Endothelial cell of umbilical vein (primary cell): ENCODE measurements at regions not wholly inside any gene's neighbourhood (a gene's known extent, or its start where the extent isn't known, plus 50 kb on each side); places are given as distances from the start of the nearest gene placed in this dataset.

Source experiments
- BruUV-seq: library from RNA; stranded (reverse); fragments of 400-500 nt; replicated peaks from 2 replicates; lab custom pipeline; 2021; lab: Mats Ljungman, UMichigan
- CTCF ChIA-PET: fragments of 300-600, 350-600 bp; sonication (Branson Sonifier 250); formaldehyde crosslinking; loops from one replicate; lab custom pipeline; 2021; ENCODE audit warnings: antibody characterized with exemption, inconsistent platforms; lab: Charles Lee
- POLR2A ChIA-PET: fragments of 300-600, 350-600 bp; sonication (Branson Sonifier 250); formaldehyde crosslinking; loops from one replicate; lab custom pipeline; 2021; ENCODE audit warnings: antibody characterized with exemption, inconsistent platforms; lab: Charles Lee
- DNase-seq: peaks from one replicate; pipeline ENCODE4 v3.0.0-alpha.2; 2011; ENCODE audit warnings: low read depth, low spot score
- FAIRE-seq: peaks from 2 replicates; lab custom pipeline; 2011; peaks lifted over from hg19 to GRCh38; lab: Jason Lieb, UNC
- H2AFZ ChIP-seq: 2 replicates; pipeline ENCODE4 v1.6.0; 2012; ENCODE audit warnings: low read depth, low read length, control low read depth, inconsistent platforms
- H3K27ac ChIP-seq: 2 replicates; pipeline ENCODE4 v1.5.1; 2011; ENCODE audit warnings: low read depth, mild to moderate bottlenecking, control low read depth, low read length, moderate library complexity; ENCODE audit not compliant: insufficient read depth
- H3K27me3 ChIP-seq, 2 experiments: 2 replicates each; pipeline versions ENCODE4 v1.6.0 to v1.6.1; 2011; ENCODE audit warnings: low read length in 2 of 2, mixed read lengths in 1 of 2; ENCODE audit not compliant: control insufficient read depth in 2 of 2, insufficient read depth in 2 of 2
- H3K36me3 ChIP-seq, 2 experiments: 2 replicates in 1 of 2; 3 replicates in 1 of 2; pipeline ENCODE4 v1.5.1; 2011; ENCODE audit warnings: low read length in 2 of 2, mild to moderate bottlenecking in 1 of 2, moderate library complexity in 1 of 2; ENCODE audit not compliant: control insufficient read depth in 2 of 2, insufficient read depth in 2 of 2; ENCODE audit errors: extremely low read depth in 1 of 2
- H3K4me1 ChIP-seq: 3 replicates; pipeline ENCODE4 v1.5.1; 2011; ENCODE audit warnings: mild to moderate bottlenecking, low read length; ENCODE audit not compliant: control insufficient read depth, insufficient read depth; ENCODE audit errors: extremely low read depth
- H3K4me2 ChIP-seq: 2 replicates; pipeline ENCODE4 v1.6.1; 2011; ENCODE audit warnings: low read length, control low read depth, mixed read lengths; ENCODE audit not compliant: insufficient read depth
- H3K4me3 ChIP-seq, 3 experiments: fragments of 200-600 bp in 1 of 3; sonication (generic), shearing (Covaris generic) in 1 of 3; replicated peaks in 1 of 3; 2 replicates each; pipeline ENCODE4 v1.5.1; 2011 to 2016; ENCODE audit warnings: control low read depth in 3 of 3, low read length in 3 of 3, mild to moderate bottlenecking in 2 of 3, inconsistent platforms in 1 of 3, low read depth in 1 of 3, moderate library complexity in 1 of 3; ENCODE audit not compliant: insufficient read depth in 1 of 3
- H3K79me2 ChIP-seq: 2 replicates; pipeline ENCODE4 v1.6.0; 2012; ENCODE audit warnings: low read length, inconsistent platforms; ENCODE audit not compliant: control insufficient read depth, insufficient read depth
- H3K9ac ChIP-seq: replicated peaks from 2 replicates; pipeline ENCODE3; 2011; ENCODE audit warnings: low read length, control low read depth; ENCODE audit not compliant: insufficient read depth; ENCODE audit errors: extremely low read depth
- H3K9me1 ChIP-seq: replicated peaks from 3 replicates; pipeline ENCODE4 v1.6.0; 2011; ENCODE audit warnings: mild to moderate bottlenecking, low read length; ENCODE audit not compliant: control insufficient read depth, insufficient read depth; ENCODE audit errors: extremely low read depth
- H3K9me3 ChIP-seq: replicated peaks from 2 replicates; pipeline ENCODE4 v1.5.1; 2012; ENCODE audit warnings: low read length, inconsistent platforms; ENCODE audit not compliant: control insufficient read depth, insufficient read depth
- H4K20me1 ChIP-seq: replicated peaks from 2 replicates; pipeline ENCODE3; 2011; ENCODE audit warnings: mild to moderate bottlenecking, low read length; ENCODE audit not compliant: control insufficient read depth, insufficient read depth; ENCODE audit errors: extremely low read depth
- EZH2 ChIP-seq: IDR thresholded peaks from 2 replicates; pipeline ENCODE4 v1.6.1; 2012; ENCODE audit warnings: borderline replicate concordance, low read depth, mild to moderate bottlenecking, moderate library complexity, low read length, inconsistent platforms; ENCODE audit not compliant: severe bottlenecking
- FOS ChIP-seq: IDR thresholded peaks from 2 replicates; pipeline ENCODE4 v1.6.1; 2011; ENCODE audit warnings: mild to moderate bottlenecking, low read length, moderate library complexity, borderline replicate concordance; ENCODE audit not compliant: insufficient read depth
- GATA2 ChIP-seq: IDR thresholded peaks from 2 replicates; pipeline ENCODE4 v1.7.0; 2011; ENCODE audit warnings: low read depth, mild to moderate bottlenecking, moderate library complexity, mixed read lengths, low read length; ENCODE audit not compliant: insufficient read length, insufficient read depth
- JUN ChIP-seq: IDR thresholded peaks from 2 replicates; pipeline ENCODE4 v1.6.1; 2011; ENCODE audit warnings: borderline replicate concordance, low read depth; ENCODE audit not compliant: insufficient read length, insufficient read depth
- MYC ChIP-seq: IDR thresholded peaks from one replicate; pipeline ENCODE4 v1.6.1; 2011; ENCODE audit warnings: mild to moderate bottlenecking, low read depth, low read length
- POLR2A ChIP-seq: IDR thresholded peaks from 2 replicates; pipeline ENCODE4 v1.6.1; 2012; ENCODE audit warnings: low read depth, mild to moderate bottlenecking, control low read depth, low read length
- POLR2AphosphoS5 ChIP-seq: IDR thresholded peaks from 2 replicates; pipeline ENCODE4 v1.6.1; 2012; ENCODE audit warnings: low read depth, mild to moderate bottlenecking, control low read depth, low read length, moderate library complexity; ENCODE audit not compliant: insufficient read depth
- dilution Hi-C: fragments of 300-500 bp; cut with MboI; formaldehyde crosslinking; loops from one replicate; pipeline ENCODE4 v1.15.0; 2019; ENCODE audit warnings: low sequenced_read_pairs; ENCODE audit not compliant: extremely low pct_ligation_motif_present
- intact Hi-C: fragments of 100-400 bp; cut with micrococcal nuclease; formaldehyde crosslinking; loops from one replicate; pipeline ENCODE4 v1.10.0; 2022
- TF ChIP-seq, protein P1 (sequence below), 2 donors: IDR thresholded peaks; 1 replicate in 1 of 2; 2 replicates in 1 of 2; pipeline ENCODE4 v1.5.1; 2011; ENCODE audit warnings: low read length in 2 of 2, mild to moderate bottlenecking in 2 of 2, moderate library complexity in 2 of 2, control low read depth in 1 of 2, inconsistent platforms in 1 of 2, low read depth in 1 of 2; ENCODE audit not compliant: insufficient read depth in 1 of 2; ENCODE audit errors: extremely low read depth in 1 of 2
- TF ChIP-seq, protein P2 (sequence below): IDR thresholded peaks from 2 replicates; pipeline ENCODE4 v1.6.1; 2011; ENCODE audit not compliant: insufficient read depth, insufficient read length

DNA sequence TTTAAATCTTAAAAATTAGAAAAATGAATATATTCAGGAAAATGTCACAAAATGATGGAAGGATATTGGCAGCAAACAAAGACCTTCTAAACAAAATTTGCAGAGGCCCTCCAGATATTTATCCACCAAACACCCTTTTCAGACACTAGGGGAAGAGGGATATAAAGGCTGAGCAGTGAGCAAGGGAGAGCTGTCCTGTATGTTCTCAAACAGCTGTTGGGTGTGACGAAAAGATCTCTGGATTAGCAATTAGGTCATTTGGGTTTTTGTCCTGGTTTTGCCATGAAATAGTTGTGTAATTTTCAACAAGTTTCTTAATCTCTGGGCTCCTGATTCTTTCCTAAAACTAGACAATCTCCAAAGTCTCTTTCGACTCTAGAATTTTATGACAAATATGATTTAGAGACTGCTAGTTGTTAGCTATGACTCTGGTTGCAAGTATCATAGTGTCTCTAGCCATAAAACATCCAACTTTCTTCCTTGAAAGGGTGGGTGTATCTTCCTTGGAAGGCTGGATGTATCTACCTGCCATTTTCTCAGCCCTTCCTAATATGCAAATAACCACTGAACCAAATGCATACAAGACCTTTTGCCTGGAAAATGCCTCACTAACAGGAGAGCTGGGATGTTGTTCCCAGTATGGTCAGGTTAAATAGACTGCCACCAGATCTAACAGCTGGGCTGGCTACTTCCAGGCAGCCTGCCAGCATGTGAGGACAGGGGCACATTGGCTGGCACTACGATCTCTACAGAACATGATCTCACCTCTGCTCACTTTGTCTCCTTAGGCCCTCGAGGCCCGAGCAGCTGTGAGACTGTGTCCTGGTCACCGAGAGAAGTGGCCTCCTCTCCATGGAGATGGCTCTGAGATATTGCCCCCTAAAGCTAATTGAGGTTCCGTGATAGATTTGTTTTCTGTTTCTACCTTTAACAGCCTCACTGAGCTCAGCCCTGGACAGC is 225.5 kb upstream of the JADE1 start:
- Histone ChIP-seq H3K27me3 (no peaks in the 10 kb centered on the region), H3K9me3 (no peaks in the 10 kb centered on the region), H3K4me3 (no peak overlapping the region), H4K20me1 (no peaks in the 10 kb centered on the region), H3K9ac (no peak overlapping the region), H3K4me2 (no peak overlapping the region), H3K79me2 (no peaks in the 10 kb centered on the region), H2AFZ (no peak overlapping the region), H3K9me1 (no peaks in the 10 kb centered on the region), H3K27ac (no peak overlapping the region), H3K4me1 (no peaks in the 10 kb centered on the region), H3K36me3 (no peaks in the 10 kb centered on the region)
- TF ChIP-seq FOS = no peak
- TF ChIP-seq POLR2AphosphoS5 = no peak
- no peak for TF ChIP-seq MYC
- TF ChIP-seq, protein P1, sequence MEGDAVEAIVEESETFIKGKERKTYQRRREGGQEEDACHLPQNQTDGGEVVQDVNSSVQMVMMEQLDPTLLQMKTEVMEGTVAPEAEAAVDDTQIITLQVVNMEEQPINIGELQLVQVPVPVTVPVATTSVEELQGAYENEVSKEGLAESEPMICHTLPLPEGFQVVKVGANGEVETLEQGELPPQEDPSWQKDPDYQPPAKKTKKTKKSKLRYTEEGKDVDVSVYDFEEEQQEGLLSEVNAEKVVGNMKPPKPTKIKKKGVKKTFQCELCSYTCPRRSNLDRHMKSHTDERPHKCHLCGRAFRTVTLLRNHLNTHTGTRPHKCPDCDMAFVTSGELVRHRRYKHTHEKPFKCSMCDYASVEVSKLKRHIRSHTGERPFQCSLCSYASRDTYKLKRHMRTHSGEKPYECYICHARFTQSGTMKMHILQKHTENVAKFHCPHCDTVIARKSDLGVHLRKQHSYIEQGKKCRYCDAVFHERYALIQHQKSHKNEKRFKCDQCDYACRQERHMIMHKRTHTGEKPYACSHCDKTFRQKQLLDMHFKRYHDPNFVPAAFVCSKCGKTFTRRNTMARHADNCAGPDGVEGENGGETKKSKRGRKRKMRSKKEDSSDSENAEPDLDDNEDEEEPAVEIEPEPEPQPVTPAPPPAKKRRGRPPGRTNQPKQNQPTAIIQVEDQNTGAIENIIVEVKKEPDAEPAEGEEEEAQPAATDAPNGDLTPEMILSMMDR (IDR thresholded peaks at IDR 0.05; ENCODE audit: extremely low read depth in 1 of 2, insufficient read depth in 1 of 2, low read depth in 1 of 2, low read length in 2 of 2) = no peak
- TF ChIP-seq GATA2 = no peak
- TF ChIP-seq EZH2 = no peak
- no peak for TF ChIP-seq POLR2A
- TF ChIP-seq, protein P2, sequence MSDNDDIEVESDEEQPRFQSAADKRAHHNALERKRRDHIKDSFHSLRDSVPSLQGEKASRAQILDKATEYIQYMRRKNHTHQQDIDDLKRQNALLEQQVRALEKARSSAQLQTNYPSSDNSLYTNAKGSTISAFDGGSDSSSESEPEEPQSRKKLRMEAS = no peak
- no peak for TF ChIP-seq JUN
- FAIRE-seq = no peak
- ChIA-PET POLR2A (interaction anchor here (0.6 kb wide), 1 partner anchor 31 kb away, joined by 3 read pairs; no protein-coding TSS in a partner anchor), CTCF (interaction anchor here (1.0 to 2.9 kb wide), 2 partner anchors 10 to 130 kb away, joined by 3 to 15 read pairs; no protein-coding TSS in a partner anchor)
- no TSS peak for BruUV-seq
- no peak for DNase-seq
- intact Hi-C loops = no loop called here
- dilution Hi-C loops = no loop called here
